ENCODE measurements at regions not wholly inside any gene's neighbourhood (a gene's known extent, or its start where the extent isn't known, plus 50 kb on each side); places are given as distances from the start of the nearest gene placed in this dataset.
A peak's percentile ranks its signal among the peaks of the same experiment; 100 is the strongest.

GRCh38 chr14:89589400-89590118 lies 172.5 kb upstream of the FOXN3 start:
- Mint-ChIP-seq H3K27me3 (ENCODE audit: low read depth) (no peaks in the 10 kb centered on the region), H3K36me3 (peaks cover 52% of the 10 kb centered on the region), H3K9me3 (peaks cover 37% of the 10 kb centered on the region), H3K4me3 (no peak overlapping the region), H3K4me1 (no peaks in the 10 kb centered on the region), H3K27ac (no peak overlapping the region)
- no peak for TF ChIP-seq CTCF (IDR thresholded peaks at IDR 0.05; ENCODE audit: unreplicated experiment)
- peak in 1 of 2 experiments; percentile 11 for DNase-seq (ENCODE audit: low spot score in 2 of 2, unreplicated experiment in 2 of 2)

- no peak for TF ChIP-seq CTCF (IDR thresholded peaks at IDR 0.05; ENCODE audit: unreplicated experiment)
- Mint-ChIP-seq H3K4me1 (no peaks in the 10 kb centered on the region), H3K9me3 (peaks cover 31% of the 10 kb centered on the region), H3K4me3 (no peak overlapping the region), H3K27me3 (ENCODE audit: low read depth) (no peaks in the 10 kb centered on the region), H3K27ac (no peak overlapping the region), H3K36me3 (peaks cover 45% of the 10 kb centered on the region)
- DNase-seq (ENCODE audit: low spot score in 2 of 2, unreplicated experiment in 2 of 2), result no peak
Observed at GRCh38 chr14:89588840-89589296, 171.8 kb upstream of the FOXN3 start.

GRCh38 chr14:89588016-89588415 lies 171.0 kb upstream of the FOXN3 start:
- H3K9me3 Mint-ChIP-seq, result peaks cover 29% of the 10 kb centered on the region
- H3K36me3 Mint-ChIP-seq, result peaks cover 46% of the 10 kb centered on the region
- TF ChIP-seq CTCF (IDR thresholded peaks at IDR 0.05; ENCODE audit: unreplicated experiment), result no peak

GRCh38 chr14:89587136-89587420 lies 170.0 kb upstream of the FOXN3 start:
- peaks cover 29% of the 10 kb centered on the region for H3K9me3 Mint-ChIP-seq
- no peak overlapping the region for H3K27ac Mint-ChIP-seq
- no peak overlapping the region for H3K4me3 Mint-ChIP-seq
- no peaks in the 10 kb centered on the region for H3K4me1 Mint-ChIP-seq
- DNase-seq (ENCODE audit: low spot score in 2 of 2, unreplicated experiment in 2 of 2), result no peak
- peaks cover 47% of the 10 kb centered on the region for H3K36me3 Mint-ChIP-seq
- no peaks in the 10 kb centered on the region for H3K27me3 Mint-ChIP-seq (ENCODE audit: low read depth)
- no peak for TF ChIP-seq CTCF (IDR thresholded peaks at IDR 0.05; ENCODE audit: unreplicated experiment)

More at GRCh38 chr14:89588016-89588415, 171.0 kb upstream of the FOXN3 start:
- Mint-ChIP-seq H3K4me3 (no peak overlapping the region), H3K27me3 (ENCODE audit: low read depth) (no peaks in the 10 kb centered on the region), H3K4me1 (no peaks in the 10 kb centered on the region), H3K27ac (no peak overlapping the region)
- DNase-seq (ENCODE audit: low spot score in 2 of 2, unreplicated experiment in 2 of 2), result no peak

- TF ChIP-seq CTCF (IDR thresholded peaks at IDR 0.05; ENCODE audit: unreplicated experiment), result no peak
- H3K27ac Mint-ChIP-seq, result peak overlapping the region; percentile 18
- H3K4me1 Mint-ChIP-seq, result no peaks in the 10 kb centered on the region
- H3K36me3 Mint-ChIP-seq, result peaks cover 48% of the 10 kb centered on the region
- peak in 1 of 2 experiments; percentile 19 for DNase-seq (ENCODE audit: low spot score in 2 of 2, unreplicated experiment in 2 of 2)
- H3K9me3 Mint-ChIP-seq, result peaks cover 25% of the 10 kb centered on the region
- H3K27me3 Mint-ChIP-seq (ENCODE audit: low read depth), result no peaks in the 10 kb centered on the region
- no peak overlapping the region for H3K4me3 Mint-ChIP-seq
Observed at GRCh38 chr14:89586258-89587135, 169.5 kb upstream of the FOXN3 start.

Data from mesothelial cell of epicardium (in vitro differentiated cells).